H1 (cell line): ENCODE measurements at regions not wholly inside any gene's neighbourhood (a gene's known extent, or its start where the extent isn't known, plus 50 kb on each side); places are given as distances from the start of the nearest gene placed in this dataset.

ENCODE experiments used
- BCL11A ChIP-seq, 2 experiments: IDR thresholded peaks; one replicate each; pipeline ENCODE4 v1.6.1; 2011; ENCODE audit warnings: low read depth in 2 of 2, low read length in 2 of 2, mild to moderate bottlenecking in 2 of 2
- CBX8 ChIP-seq: fragments of 300-800, 300-1000 bp; sonication (generic); IDR thresholded peaks from 2 replicates; pipeline ENCODE4 v1.7.1; 2016; ENCODE audit warnings: low read depth, low read length, borderline replicate concordance
- CHD7 ChIP-seq: fragments of 300-600 bp; sonication (generic); IDR thresholded peaks from 2 replicates; pipeline ENCODE4 v1.7.1; 2012; ENCODE audit warnings: low read length, moderate library complexity, mild to moderate bottlenecking, inconsistent platforms; ENCODE audit not compliant: insufficient replicate concordance
- FOSL1 ChIP-seq: IDR thresholded peaks from 2 replicates; pipeline ENCODE4 v1.6.1; 2011; ENCODE audit warnings: mild to moderate bottlenecking, low read depth, low read length, moderate library complexity; ENCODE audit not compliant: insufficient read depth
- RFX5 ChIP-seq: IDR thresholded peaks from 2 replicates; pipeline ENCODE4 v1.6.1; 2011; ENCODE audit warnings: low read depth, low read length, improper control_type of control experiment, borderline replicate concordance
- SIN3A ChIP-seq, 2 experiments: IDR thresholded peaks in 1 of 2; conservative IDR thresholded peaks in 1 of 2; 2 replicates each; pipeline ENCODE4 v1.6.1; 2011 to 2012; ENCODE audit warnings: low read length in 2 of 2, improper control_type of control experiment in 1 of 2, low read depth in 1 of 2, mild to moderate bottlenecking in 1 of 2
- SP1 ChIP-seq: IDR thresholded peaks from 2 replicates; pipeline ENCODE4 v1.6.1; 2011; ENCODE audit warnings: low read depth, low read length
- ZNF274 ChIP-seq: IDR thresholded peaks from 2 replicates; pipeline ENCODE4 v1.7.0; 2012; ENCODE audit warnings: low read length, borderline replicate concordance; ENCODE audit errors: extremely low read depth

GRCh38 chr4:156581282-156582063, 390.1 kb downstream of the PDGFC start (continued):
- TF ChIP-seq CHD7, result no peak
- TF ChIP-seq RFX5, result no peak
- TF ChIP-seq SIN3A (conservative IDR thresholded peaks at IDR 0.05 in 1 of 2, IDR thresholded peaks at IDR 0.05 in 1 of 2; ENCODE audit: low read depth in 1 of 2, low read length in 2 of 2), result no peak
- no peak for TF ChIP-seq FOSL1
- no peak for TF ChIP-seq CBX8
- TF ChIP-seq BCL11A (IDR thresholded peaks at IDR 0.05; ENCODE audit: low read depth in 2 of 2, low read length in 2 of 2), result no peak
- TF ChIP-seq SP1, result no peak
- no peak for TF ChIP-seq ZNF274
